ENCODE measurements at regions not wholly inside any gene's neighbourhood (a gene's known extent, or its start where the extent isn't known, plus 50 kb on each side); places are given as distances from the start of the nearest gene placed in this dataset.
"Not testable (repeated sequence)": the region's sequence is repeated elsewhere in the genome, so short reads cannot be mapped to it uniquely, and the experiment has no call there.

DNA sequence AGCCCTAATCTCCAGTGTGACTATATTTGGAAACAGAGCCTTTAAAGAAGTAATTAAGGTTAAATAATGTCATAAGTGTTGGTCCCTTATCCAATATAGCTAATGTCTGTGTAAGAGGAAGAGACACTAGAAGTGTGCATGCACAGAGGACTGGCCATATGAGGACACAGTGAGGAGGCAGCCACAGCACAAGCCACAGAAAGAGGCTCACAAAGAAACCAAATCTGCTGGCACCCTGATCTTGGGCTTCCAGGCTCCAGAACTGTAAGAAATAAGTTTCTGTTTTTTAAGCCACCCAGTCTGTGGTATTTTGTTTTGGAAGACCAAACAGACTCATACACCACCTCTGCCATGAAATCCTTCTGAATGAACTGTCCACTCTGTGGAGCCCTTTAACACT lies 186.4 kb upstream of the SLC39A10 start:
- no peak for DNase-seq (ENCODE audit: extremely low read depth, low read depth)

- no peak for DNase-seq (ENCODE audit: extremely low read depth, low read depth)
Observed at GRCh38 chr2:195468771-195469170, 188.3 kb upstream of the SLC39A10 start.

GRCh38 chr2:195466427-195466826 lies 190.6 kb upstream of the SLC39A10 start:
- no peak for DNase-seq (ENCODE audit: extremely low read depth, low read depth)

GRCh38 chr2:195461010-195461409 lies 196.0 kb upstream of the SLC39A10 start:
- no peak for DNase-seq (ENCODE audit: extremely low read depth, low read depth)

GRCh38 chr2:195458936-195459335 lies 198.1 kb upstream of the SLC39A10 start:
- DNase-seq (ENCODE audit: extremely low read depth, low read depth): no peak

DNA sequence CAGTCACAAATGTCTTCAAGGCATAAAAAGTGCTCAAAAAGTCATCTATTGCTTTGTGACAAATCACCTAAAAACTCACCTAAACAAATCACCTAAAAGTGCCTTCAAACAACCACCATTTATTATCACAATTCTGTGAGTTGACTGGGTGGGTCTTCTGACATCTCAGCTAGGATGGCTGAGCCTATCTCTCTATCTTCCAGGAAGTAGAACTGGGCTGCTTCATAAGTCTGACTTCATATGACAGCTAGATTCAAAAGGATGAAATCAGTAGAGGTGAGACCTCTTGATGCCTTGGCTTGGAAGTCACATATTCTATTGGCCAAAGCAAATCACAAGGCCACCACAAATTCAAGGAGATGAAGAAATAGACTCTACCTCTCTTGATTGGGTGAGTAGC lies 199.2 kb upstream of the SLC39A10 start:
- no peak for DNase-seq (ENCODE audit: extremely low read depth, low read depth)

DNA sequence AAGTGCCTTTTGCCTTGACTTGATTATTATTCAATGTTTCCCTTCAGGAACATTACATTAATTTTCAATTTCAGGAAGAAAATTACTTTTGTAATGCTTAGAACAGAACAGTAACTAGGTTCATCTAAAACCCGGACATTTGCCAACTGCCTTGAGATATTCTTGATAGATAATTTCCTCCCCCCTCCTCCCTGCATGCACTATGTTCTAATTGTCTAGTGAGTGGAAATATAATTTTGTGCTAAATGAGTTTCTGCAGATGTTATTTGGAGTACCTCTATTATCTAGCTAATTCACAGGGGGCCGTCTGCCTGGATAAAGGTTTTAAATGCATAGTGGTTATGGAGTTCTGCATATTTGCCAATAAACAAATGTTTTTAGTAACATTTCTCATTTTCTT lies 200.3 kb upstream of the SLC39A10 start:
- no peak for DNase-seq (ENCODE audit: extremely low read depth, low read depth)

DNA sequence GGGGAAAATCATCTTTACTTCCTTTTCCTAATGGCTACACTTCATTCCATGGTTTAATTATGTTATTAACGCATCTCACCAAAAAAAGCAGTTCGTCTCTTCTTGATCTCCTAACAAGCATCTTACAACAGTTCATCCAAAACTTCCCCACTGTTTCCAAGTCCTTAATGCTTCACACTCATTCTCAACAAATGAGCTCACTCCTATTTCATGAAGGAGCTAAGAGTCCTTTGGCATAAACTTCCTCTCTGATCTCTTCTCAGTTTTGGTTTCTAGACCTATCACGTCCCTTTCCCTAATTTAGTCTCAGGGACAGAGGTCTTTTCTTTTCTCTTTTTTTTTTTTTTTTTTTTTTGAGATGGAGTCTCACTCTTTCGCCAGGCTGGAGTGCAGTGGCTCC lies 205.9 kb upstream of the SLC39A10 start:
- DNase-seq (ENCODE audit: extremely low read depth, low read depth): no peak

- no peak for DNase-seq (ENCODE audit: extremely low read depth, low read depth)
Observed at GRCh38 chr2:195450552-195451113, 206.4 kb upstream of the SLC39A10 start.

GRCh38 chr2:195447323-195447975 lies 209.6 kb upstream of the SLC39A10 start:
- no peak for DNase-seq (ENCODE audit: extremely low read depth, low read depth)

DNA sequence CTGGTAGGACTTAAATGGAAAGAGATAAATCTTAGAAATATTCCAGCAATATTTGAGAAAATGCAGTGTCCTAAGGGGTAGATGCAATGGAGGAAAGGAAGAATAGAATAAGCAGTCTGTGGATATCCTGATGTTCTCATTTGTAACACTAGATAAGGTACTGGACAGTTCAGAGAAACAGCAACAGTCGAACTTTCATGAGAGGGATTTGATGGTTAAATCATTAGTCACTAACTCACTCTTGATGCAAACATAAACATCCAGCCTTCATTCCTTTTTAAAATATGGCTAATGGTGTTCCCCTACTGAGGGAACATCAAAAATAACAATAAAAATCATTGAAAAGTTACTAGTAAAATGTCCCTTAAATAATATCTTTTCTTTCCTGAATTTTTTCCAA lies 211.4 kb upstream of the SLC39A10 start:
- no peak for DNase-seq (ENCODE audit: extremely low read depth, low read depth)

GRCh38 chr2:195443926-195444325 lies 213.1 kb upstream of the SLC39A10 start:
- no peak for DNase-seq (ENCODE audit: extremely low read depth, low read depth)

DNA sequence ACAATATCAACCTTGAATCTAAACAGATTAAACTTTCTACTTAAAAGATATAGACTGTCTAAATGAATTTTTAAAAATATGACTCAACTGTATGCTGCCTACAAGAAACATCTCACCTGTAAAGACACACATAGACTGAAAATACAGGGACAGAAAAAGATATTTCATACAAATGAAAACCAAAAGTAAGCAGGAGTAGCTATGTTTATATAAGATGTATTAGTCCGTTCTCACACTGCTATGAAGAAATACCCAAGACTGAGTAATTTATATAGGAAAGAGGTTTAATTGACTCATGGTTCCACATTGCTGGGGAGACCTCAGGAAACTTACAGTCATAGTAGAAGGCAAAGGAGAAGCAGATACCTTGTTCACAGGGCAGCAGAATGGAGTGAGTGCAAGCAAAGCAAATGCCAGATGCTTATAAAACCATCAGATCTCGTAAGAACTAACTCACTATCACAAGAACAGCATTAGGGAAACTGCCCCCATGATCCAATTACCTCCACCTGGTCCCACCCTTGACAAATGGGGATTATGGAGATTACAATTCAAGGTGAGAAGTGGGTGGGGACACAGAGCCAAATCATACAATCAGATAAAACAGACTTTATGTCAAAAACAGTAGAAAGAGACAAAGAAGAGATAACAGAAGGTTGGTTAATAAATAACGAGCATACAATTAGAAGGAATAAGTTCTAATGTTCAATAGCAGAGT lies 214.4 kb upstream of the SLC39A10 start:
- no peak for DNase-seq (ENCODE audit: extremely low read depth, low read depth)

- no peak for DNase-seq (ENCODE audit: extremely low read depth, low read depth)
Observed at GRCh38 chr2:195438692-195439091, 218.3 kb upstream of the SLC39A10 start.

GRCh38 chr2:195437521-195437920 lies 219.5 kb upstream of the SLC39A10 start:
- DNase-seq (ENCODE audit: extremely low read depth, low read depth): no peak

DNA sequence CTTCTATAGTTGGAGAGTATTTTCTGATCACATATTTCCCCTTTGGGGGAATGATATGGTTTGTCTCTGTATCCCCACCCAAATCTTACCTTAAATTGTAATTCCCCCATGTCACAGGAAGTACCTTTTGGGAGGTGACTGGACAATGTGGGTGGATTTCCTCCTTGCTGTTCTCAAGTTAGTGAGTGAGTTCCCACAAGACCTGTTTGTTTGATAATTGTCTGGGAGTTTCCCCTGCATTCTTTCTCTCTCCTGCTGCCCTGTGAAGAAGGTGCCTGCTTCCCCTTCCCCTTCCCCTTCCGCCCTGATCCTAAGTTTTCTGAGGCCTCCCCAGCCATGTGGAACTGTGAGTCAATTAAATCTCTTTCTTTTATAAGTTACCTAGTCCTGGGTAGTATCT lies 222.7 kb upstream of the SLC39A10 start:
- no peak for DNase-seq (ENCODE audit: extremely low read depth, low read depth)

GRCh38 chr2:195433729-195434128 lies 223.3 kb upstream of the SLC39A10 start:
- not testable (repeated sequence) for DNase-seq (ENCODE audit: extremely low read depth, low read depth)

DNA sequence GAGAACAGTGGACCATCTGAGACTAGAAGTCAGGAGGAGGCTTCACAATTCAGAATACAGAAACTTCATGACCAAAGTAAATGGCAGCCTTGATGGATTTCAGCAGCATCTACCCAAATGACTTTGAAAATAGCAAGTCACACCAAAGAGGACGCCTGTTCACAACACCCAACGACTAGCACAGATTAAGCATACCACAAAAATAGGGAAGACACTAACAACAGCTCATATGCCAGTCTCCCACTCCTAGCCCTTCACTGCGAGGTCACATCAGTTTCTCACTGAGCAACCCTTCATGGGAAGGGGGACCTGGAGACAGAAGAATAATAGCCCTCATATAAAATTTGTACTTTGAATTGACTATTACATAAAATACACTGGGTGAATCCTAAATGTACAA lies 228.4 kb upstream of the SLC39A10 start:
- DNase-seq (ENCODE audit: extremely low read depth, low read depth): no peak

- no peak for DNase-seq (ENCODE audit: extremely low read depth, low read depth)
Observed at GRCh38 chr2:195425328-195425727, 231.7 kb upstream of the SLC39A10 start.

GRCh38 chr2:195419033-195419432 lies 238.0 kb upstream of the SLC39A10 start:
- no peak for DNase-seq (ENCODE audit: extremely low read depth, low read depth)

- DNase-seq (ENCODE audit: extremely low read depth, low read depth): no peak
Observed at GRCh38 chr2:195414537-195415100, 242.4 kb upstream of the SLC39A10 start.

- no peak for DNase-seq (ENCODE audit: extremely low read depth, low read depth)
Observed at GRCh38 chr2:195413944-195414343, 243.1 kb upstream of the SLC39A10 start.

Data from NCI-H460 (cell line).